IMR-90 (cell line): ENCODE measurements at regions not wholly inside any gene's neighbourhood (a gene's known extent, or its start where the extent isn't known, plus 50 kb on each side); places are given as distances from the start of the nearest gene placed in this dataset.

Source experiments
- ATAC-seq: fragments of 200-7000 bp; cut with Tn5 transposase; 2 replicates; pipeline ENCODE4 v1.9.1; 2020; ENCODE audit warnings: low read depth, mild to moderate bottlenecking, moderate library complexity
- BruUV-seq: library from RNA; stranded (reverse); fragments of 400-500 nt; replicated peaks from 2 replicates; lab custom pipeline; 2021; lab: Mats Ljungman, UMichigan
- CTCF ChIA-PET: fragments of 300-600 bp; formaldehyde crosslinking; extraction: SDS; loops from one replicate; lab custom pipeline; 2021; ENCODE audit warnings: antibody characterized with exemption; lab: Yijun Ruan, JAX
- POLR2A ChIA-PET: fragments of 300-600 bp; sonication (Branson Sonifier 250); formaldehyde crosslinking; loops from one replicate; lab custom pipeline; 2022; ENCODE audit warnings: antibody characterized with exemption; ENCODE audit not compliant: unreplicated experiment; lab: Charles Lee
- DNase-seq: peaks from one replicate; pipeline ENCODE4 v3.0.0; 2013
- H2AFZ ChIP-seq: replicated peaks from 2 replicates; pipeline ENCODE3; 2013; ENCODE audit warnings: low read length, mild to moderate bottlenecking; ENCODE audit not compliant: poor library complexity
- H2AK5ac ChIP-seq: 2 replicates; pipeline ENCODE4 v1.6.1; 2013; ENCODE audit warnings: low read depth, low read length, inconsistent platforms
- H2AK9ac ChIP-seq: replicated peaks from 2 replicates; pipeline ENCODE3; 2013; ENCODE audit warnings: mild to moderate bottlenecking, low read depth, low read length, moderate library complexity; ENCODE audit not compliant: poor library complexity
- H2BK120ac ChIP-seq: 2 replicates; pipeline ENCODE4 v1.6.1; 2013; ENCODE audit warnings: low read depth, low read length, inconsistent platforms
- H2BK15ac ChIP-seq: 3 replicates; pipeline ENCODE4 v1.6.1; 2013; ENCODE audit warnings: low read depth, low read length, inconsistent platforms
- H2BK20ac ChIP-seq: 2 replicates; pipeline ENCODE4 v1.6.1; 2013; ENCODE audit warnings: low read depth, mild to moderate bottlenecking, inconsistent platforms, low read length, moderate library complexity
- H2BK5ac ChIP-seq: 2 replicates; pipeline ENCODE4 v1.6.1; 2013; ENCODE audit warnings: mild to moderate bottlenecking, low read depth, low read length, inconsistent platforms; ENCODE audit not compliant: poor library complexity, severe bottlenecking
- H3K14ac ChIP-seq: replicated peaks from 2 replicates; pipeline ENCODE4 v1.6.1; 2013; ENCODE audit warnings: low read depth, low read length, inconsistent platforms
- H3K18ac ChIP-seq: 2 replicates; pipeline ENCODE4 v1.6.1; 2013; ENCODE audit warnings: low read depth, low read length, control low read depth
- H3K23ac ChIP-seq: 2 replicates; pipeline ENCODE4 v1.6.1; 2013; ENCODE audit warnings: low read depth, low read length, inconsistent platforms
- H3K27ac ChIP-seq: 2 replicates; pipeline ENCODE4 v1.5.1; 2013; ENCODE audit warnings: mild to moderate bottlenecking, control low read depth, low read length; ENCODE audit not compliant: insufficient read depth
- H3K27me3 ChIP-seq: 2 replicates; pipeline ENCODE4 v1.6.1; 2013; ENCODE audit warnings: low read length; ENCODE audit not compliant: control insufficient read depth, insufficient read depth
- H3K36me3 ChIP-seq: 2 replicates; pipeline ENCODE4 v1.6.1; 2013; ENCODE audit warnings: low read length, mixed read lengths; ENCODE audit not compliant: control insufficient read depth, insufficient read depth
- H3K4ac ChIP-seq: 2 replicates; pipeline ENCODE4 v1.6.1; 2013; ENCODE audit warnings: low read depth, low read length, inconsistent platforms
- H3K4me1 ChIP-seq: 2 replicates; pipeline ENCODE4 v1.6.1; 2013; ENCODE audit warnings: low read length, mixed read lengths; ENCODE audit not compliant: control insufficient read depth, insufficient read depth
- H3K4me2 ChIP-seq: 2 replicates; pipeline ENCODE4 v1.6.1; 2013; ENCODE audit warnings: low read depth, mild to moderate bottlenecking, control low read depth, low read length, moderate library complexity
- H3K4me3 ChIP-seq: 2 replicates; pipeline ENCODE4 v1.5.1; 2013; ENCODE audit warnings: low read depth, mild to moderate bottlenecking, control low read depth, low read length, moderate library complexity; ENCODE audit not compliant: insufficient read depth
- H3K56ac ChIP-seq: 2 replicates; pipeline ENCODE4 v1.6.1; 2013; ENCODE audit warnings: low read length, inconsistent platforms; ENCODE audit not compliant: insufficient read depth; ENCODE audit errors: extremely low read depth
- H3K79me1 ChIP-seq, 2 experiments: 2 replicates each; pipeline ENCODE4 v1.6.1; 2013; ENCODE audit warnings: low read length in 2 of 2, inconsistent platforms in 1 of 2, low read depth in 1 of 2
- H3K9ac ChIP-seq: 2 replicates; pipeline ENCODE4 v1.6.1; 2013; ENCODE audit warnings: low read depth, low read length, control low read depth
- H3K9me1 ChIP-seq: 2 replicates; pipeline ENCODE4 v1.6.1; 2013; ENCODE audit warnings: low read length, inconsistent platforms; ENCODE audit not compliant: insufficient read depth
- H3K9me3 ChIP-seq: 2 replicates; pipeline ENCODE4 v1.6.1; 2013; ENCODE audit warnings: low read length; ENCODE audit not compliant: control insufficient read depth, insufficient read depth
- H4K20me1 ChIP-seq: 2 replicates; pipeline ENCODE4 v1.6.1; 2013; ENCODE audit warnings: low read length, inconsistent platforms; ENCODE audit not compliant: insufficient read depth
- H4K5ac ChIP-seq: 2 replicates; pipeline ENCODE4 v1.6.1; 2013; ENCODE audit warnings: mild to moderate bottlenecking, low read depth, low read length, control low read depth
- H4K8ac ChIP-seq, 2 experiments: 2 replicates each; pipeline ENCODE4 v1.6.1; 2013; ENCODE audit warnings: low read depth in 2 of 2, low read length in 2 of 2, control low read depth in 1 of 2, inconsistent platforms in 1 of 2
- H4K91ac ChIP-seq: 2 replicates; pipeline ENCODE4 v1.6.1; 2013; ENCODE audit warnings: low read depth, low read length, inconsistent platforms; ENCODE audit not compliant: insufficient read depth
- BHLHE40 ChIP-seq: fragments of 150-350 bp; IDR thresholded peaks from 2 replicates; pipeline ENCODE4 v1.6.1; 2016; ENCODE audit warnings: mild to moderate bottlenecking, low read depth, low read length
- CEBPB ChIP-seq: IDR thresholded peaks from 2 replicates; pipeline ENCODE4 v1.6.1; 2012; ENCODE audit warnings: low read depth, low read length, improper control_type of control experiment
- CHD1 ChIP-seq: IDR thresholded peaks from 2 replicates; pipeline ENCODE4 v1.6.1; 2012; ENCODE audit warnings: low read depth, low read length, improper control_type of control experiment
- FOS ChIP-seq: fragments of 150-350 bp; IDR thresholded peaks from 2 replicates; pipeline ENCODE4 v1.6.1; 2016; ENCODE audit warnings: low read depth, low read length
- MAFK ChIP-seq: IDR thresholded peaks from 2 replicates; pipeline ENCODE4 v1.6.1; 2012; ENCODE audit warnings: low read depth, low read length, improper control_type of control experiment
- MAZ ChIP-seq: IDR thresholded peaks from 2 replicates; pipeline ENCODE4 v1.6.1; 2012; ENCODE audit warnings: low read depth, mild to moderate bottlenecking, low read length, improper control_type of control experiment, moderate library complexity, borderline replicate concordance
- MXI1 ChIP-seq: IDR thresholded peaks from 2 replicates; pipeline ENCODE4 v1.6.1; 2012; ENCODE audit warnings: low read depth, mild to moderate bottlenecking, low read length, moderate library complexity, borderline replicate concordance
- NFE2L2 ChIP-seq: fragments of 150-350 bp; IDR thresholded peaks from 2 replicates; pipeline ENCODE4 v1.6.1; 2016; ENCODE audit warnings: low read depth, mild to moderate bottlenecking, low read length
- POLR2A ChIP-seq: IDR thresholded peaks from 2 replicates; pipeline ENCODE4 v1.6.1; 2012; ENCODE audit warnings: mild to moderate bottlenecking, low read depth, low read length
- RAD21 ChIP-seq: IDR thresholded peaks from 2 replicates; pipeline ENCODE4 v1.6.1; 2012; ENCODE audit warnings: low read length, improper control_type of control experiment
- RCOR1 ChIP-seq: IDR thresholded peaks from 2 replicates; pipeline ENCODE4 v1.6.1; 2012; ENCODE audit warnings: mild to moderate bottlenecking, low read length, improper control_type of control experiment; ENCODE audit not compliant: insufficient replicate concordance
- RFX5 ChIP-seq: IDR thresholded peaks from 2 replicates; pipeline ENCODE4 v1.8.0; 2012; ENCODE audit warnings: low read depth, mild to moderate bottlenecking, low read length, moderate library complexity
- SMC3 ChIP-seq: fragments of 150-350 bp; IDR thresholded peaks from 2 replicates; pipeline ENCODE4 v1.6.1; 2016; ENCODE audit warnings: low read depth, mild to moderate bottlenecking, antibody characterized with exemption, low read length, moderate library complexity
- WGBS, 2 experiments: methylation state at CpG; one replicate each; pipeline versions ENCODE4 v1.1.5 to v1.1.7; 2013; ENCODE audit warnings: missing lambda C conversion rate in 2 of 2; ENCODE audit not compliant: insufficient read length in 1 of 2; ENCODE audit errors: extremely low coverage in 2 of 2; 5-methylcytosine and 5-hydroxymethylcytosine counted together
- dilution Hi-C: fragments of 300-500 bp; cut with HindIII; formaldehyde crosslinking; loops from one replicate; pipeline ENCODE4 v1.14.3; 2018; ENCODE audit warnings: low sequenced_read_pairs; ENCODE audit not compliant: unreplicated experiment
- in situ Hi-C: fragments of 300-500 bp; cut with MboI; formaldehyde crosslinking; loops from 3 replicates; pipeline ENCODE4 v1.14.3; 2019; ENCODE audit warnings: low sequenced_read_pairs, inconsistent platforms, mixed read lengths
- intact Hi-C: fragments of 100-400 bp; cut with micrococcal nuclease; formaldehyde crosslinking; loops from 2 replicates; pipeline ENCODE4 v1.10.0; 2022
- TF ChIP-seq, protein P1 (sequence below): conservative IDR thresholded peaks from 2 replicates; pipeline ENCODE4 v1.5.1; 2012; ENCODE audit warnings: mild to moderate bottlenecking, low read depth, low read length, improper control_type of control experiment
- TF ChIP-seq, protein P2 (sequence below): fragments of 150-350 bp; IDR thresholded peaks from 2 replicates; pipeline ENCODE4 v1.6.1; 2016; ENCODE audit warnings: low read depth, mild to moderate bottlenecking, low read length, moderate library complexity, borderline replicate concordance
- TF ChIP-seq, protein P3 (sequence below): fragments of 150-350 bp; IDR thresholded peaks from 2 replicates; pipeline ENCODE4 v1.6.1; 2017; ENCODE audit warnings: mild to moderate bottlenecking, antibody characterized with exemption, low read length, low read depth

DNA sequence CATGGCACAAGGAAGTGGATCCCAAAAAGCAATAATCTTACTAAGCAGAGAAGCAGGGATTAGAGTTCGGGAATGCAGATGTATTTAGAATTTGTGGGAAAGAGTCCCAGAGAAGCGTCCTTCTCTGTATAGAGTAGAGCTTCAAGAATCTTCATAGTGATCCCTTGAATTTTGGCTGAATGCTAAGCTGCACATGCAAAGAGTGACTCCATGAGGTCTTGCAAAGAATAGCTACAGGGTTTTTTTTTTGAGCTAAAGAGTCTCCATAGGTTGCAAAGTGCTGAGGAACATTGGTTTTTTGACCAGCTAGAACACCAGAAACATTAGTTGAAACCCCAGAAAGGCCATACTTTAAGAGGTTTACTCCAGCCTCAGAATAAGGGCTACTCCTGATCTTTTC, 206.7 kb downstream of the CTH start:
- ChIA-PET POLR2A (no interaction called here), CTCF (interaction anchor here (0.5 kb wide), 1 partner anchor 34 kb away, joined by 3 read pairs; no protein-coding TSS in a partner anchor)
- Histone ChIP-seq H3K18ac (no peak overlapping the region), H2BK15ac (no peak overlapping the region), H3K27me3 (no peaks in the 10 kb centered on the region), H3K4me1 (no peaks in the 10 kb centered on the region), H3K56ac (no peak overlapping the region), H3K9ac (no peak overlapping the region), H3K23ac (no peak overlapping the region), H3K9me1 (no peaks in the 10 kb centered on the region), H2BK120ac (no peak overlapping the region), H3K14ac (no peak overlapping the region), H2AK5ac (no peak overlapping the region), H3K27ac (no peak overlapping the region), H3K4me2 (no peak overlapping the region), H3K9me3 (no peaks in the 10 kb centered on the region), H3K79me1 (no peaks in the 10 kb centered on the region), H3K4me3 (no peak overlapping the region), H4K20me1 (no peaks in the 10 kb centered on the region), H3K36me3 (no peaks in the 10 kb centered on the region), H3K4ac (no peak overlapping the region), H4K8ac (no peak overlapping the region), H2BK5ac (no peak overlapping the region), H4K91ac (no peak overlapping the region), H2AK9ac (no peak overlapping the region), H2BK20ac (no peak overlapping the region), H4K5ac (no peak overlapping the region), H2AFZ (no peak overlapping the region)
- intact Hi-C loops = no loop called here
- dilution Hi-C loops = no loop called here
- ATAC-seq (no peak), DNase-seq (no peak)
- no TSS peak for BruUV-seq
- TF ChIP-seq BHLHE40 (no peak), FOS (no peak), RFX5 (no peak), SMC3 (no peak), RCOR1 (no peak), NFE2L2 (no peak), MXI1 (no peak), RAD21 (no peak), CHD1 (no peak), MAZ (no peak), POLR2A (no peak), CEBPB (no peak), MAFK (no peak)
- TF ChIP-seq, protein P1, sequence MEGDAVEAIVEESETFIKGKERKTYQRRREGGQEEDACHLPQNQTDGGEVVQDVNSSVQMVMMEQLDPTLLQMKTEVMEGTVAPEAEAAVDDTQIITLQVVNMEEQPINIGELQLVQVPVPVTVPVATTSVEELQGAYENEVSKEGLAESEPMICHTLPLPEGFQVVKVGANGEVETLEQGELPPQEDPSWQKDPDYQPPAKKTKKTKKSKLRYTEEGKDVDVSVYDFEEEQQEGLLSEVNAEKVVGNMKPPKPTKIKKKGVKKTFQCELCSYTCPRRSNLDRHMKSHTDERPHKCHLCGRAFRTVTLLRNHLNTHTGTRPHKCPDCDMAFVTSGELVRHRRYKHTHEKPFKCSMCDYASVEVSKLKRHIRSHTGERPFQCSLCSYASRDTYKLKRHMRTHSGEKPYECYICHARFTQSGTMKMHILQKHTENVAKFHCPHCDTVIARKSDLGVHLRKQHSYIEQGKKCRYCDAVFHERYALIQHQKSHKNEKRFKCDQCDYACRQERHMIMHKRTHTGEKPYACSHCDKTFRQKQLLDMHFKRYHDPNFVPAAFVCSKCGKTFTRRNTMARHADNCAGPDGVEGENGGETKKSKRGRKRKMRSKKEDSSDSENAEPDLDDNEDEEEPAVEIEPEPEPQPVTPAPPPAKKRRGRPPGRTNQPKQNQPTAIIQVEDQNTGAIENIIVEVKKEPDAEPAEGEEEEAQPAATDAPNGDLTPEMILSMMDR = no peak
- TF ChIP-seq, protein P2, sequence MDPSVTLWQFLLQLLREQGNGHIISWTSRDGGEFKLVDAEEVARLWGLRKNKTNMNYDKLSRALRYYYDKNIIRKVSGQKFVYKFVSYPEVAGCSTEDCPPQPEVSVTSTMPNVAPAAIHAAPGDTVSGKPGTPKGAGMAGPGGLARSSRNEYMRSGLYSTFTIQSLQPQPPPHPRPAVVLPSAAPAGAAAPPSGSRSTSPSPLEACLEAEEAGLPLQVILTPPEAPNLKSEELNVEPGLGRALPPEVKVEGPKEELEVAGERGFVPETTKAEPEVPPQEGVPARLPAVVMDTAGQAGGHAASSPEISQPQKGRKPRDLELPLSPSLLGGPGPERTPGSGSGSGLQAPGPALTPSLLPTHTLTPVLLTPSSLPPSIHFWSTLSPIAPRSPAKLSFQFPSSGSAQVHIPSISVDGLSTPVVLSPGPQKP = no peak
- TF ChIP-seq, protein P3, sequence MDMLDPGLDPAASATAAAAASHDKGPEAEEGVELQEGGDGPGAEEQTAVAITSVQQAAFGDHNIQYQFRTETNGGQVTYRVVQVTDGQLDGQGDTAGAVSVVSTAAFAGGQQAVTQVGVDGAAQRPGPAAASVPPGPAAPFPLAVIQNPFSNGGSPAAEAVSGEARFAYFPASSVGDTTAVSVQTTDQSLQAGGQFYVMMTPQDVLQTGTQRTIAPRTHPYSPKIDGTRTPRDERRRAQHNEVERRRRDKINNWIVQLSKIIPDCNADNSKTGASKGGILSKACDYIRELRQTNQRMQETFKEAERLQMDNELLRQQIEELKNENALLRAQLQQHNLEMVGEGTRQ = no peak
- in situ Hi-C loops = no loop called here
- WGBS, 2 experiments = 33% methylated on average over 1 of the region's 2 CpGs; no CpG with 5 or more reads in 1 of the 2 experiments
